Esophagus squamous epithelium (tissue), 5 donors: ENCODE measurements at regions not wholly inside any gene's neighbourhood (a gene's known extent, or its start where the extent isn't known, plus 50 kb on each side); places are given as distances from the start of the nearest gene placed in this dataset.

Experiments
- DNase-seq: peaks from one replicate; lab custom pipeline; 2025; lab: John Stamatoyannopoulos, UW
- H3K27ac ChIP-seq, 4 donors: fragments of 200-600 bp; sonication (generic); one replicate each; pipeline ENCODE4 v1.5.1; 2016 to 2019; ENCODE audit warnings: mild to moderate bottlenecking in 1 of 4
- H3K27me3 ChIP-seq, 4 donors: fragments of 200-600 bp; sonication (generic); 1 replicate in 3 of 4; 2 replicates in 1 of 4; pipeline versions ENCODE4 v1.5.1 to v1.6.0; 2017 to 2021; ENCODE audit warnings: antibody characterized with exemption in 1 of 4
- H3K36me3 ChIP-seq, 3 donors: fragments of 200-600 bp; sonication (generic); one replicate each; pipeline ENCODE4 v1.5.1; 2016 to 2019
- H3K4me1 ChIP-seq, 3 donors: fragments of 200-600 bp; sonication (generic); one replicate each; pipeline ENCODE4 v1.5.1; 2017 to 2019
- H3K4me3 ChIP-seq, 4 donors: fragments of 200-600 bp; sonication (generic); 1 replicate in 3 of 4; 2 replicates in 1 of 4; pipeline ENCODE4 v1.5.1; 2016 to 2019; ENCODE audit warnings: mild to moderate bottlenecking in 2 of 4, moderate library complexity in 1 of 4
- H3K9me3 ChIP-seq, 3 donors: fragments of 200-600 bp; sonication (generic); one replicate each; pipeline ENCODE4 v1.5.1; 2016 to 2019
- CTCF ChIP-seq, 6 experiments: fragments of 450-650 bp in 4 of 6; fragments of 200-600 bp in 2 of 6; sonication (generic) in 2 of 6; IDR thresholded peaks; one replicate each; pipeline ENCODE4 v1.5.1; 2016 to 2019; ENCODE audit warnings: antibody characterized with exemption in 6 of 6, mild to moderate bottlenecking in 4 of 6, moderate library complexity in 4 of 6
- POLR2A ChIP-seq, 4 donors: fragments of 450-650 bp; IDR thresholded peaks; one replicate each; pipeline ENCODE4 v1.6.1; 2017; ENCODE audit warnings: antibody characterized with exemption in 4 of 4, mild to moderate bottlenecking in 4 of 4, moderate library complexity in 3 of 4
- WGBS, 2 donors: methylation state at CpG; one replicate each; pipeline ENCODE4 v1.1.5; 2018; 5-methylcytosine and 5-hydroxymethylcytosine counted together
- intact Hi-C: fragments of 100-400 bp; cut with DNase I; formaldehyde crosslinking; loops from one replicate; pipeline ENCODE4 v1.15.0; 2022
- donor health status: DM: yes; HTN: yes; CAD: no.

- intact Hi-C loops = no loop called here
- 49 to 76% methylated on average over 9 of the region's 9 CpGs for WGBS, 2 donors
- DNase-seq = no peak
Observed at GRCh38 chr5:168193493-168194250, 97.8 kb upstream of the WWC1 start.

GRCh38 chr5:168195110-168195509, 96.3 kb upstream of the WWC1 start:
- H3K27ac ChIP-seq = no peak overlapping the region
- H3K27me3 ChIP-seq = no peaks in the 10 kb centered on the region
- peaks cover 0 to 5% (median 0%) of the 10 kb centered on the region in 3 donors for H3K36me3 ChIP-seq
- H3K9me3 ChIP-seq = no peaks in the 10 kb centered on the region
- 87 to 97% methylated on average over 6 to 9 of the region's 9 CpGs for WGBS, 2 donors
- DNase-seq = no peak
- intact Hi-C loops = no loop called here
- no peak for TF ChIP-seq CTCF (IDR thresholded peaks at IDR 0.05)
- TF ChIP-seq POLR2A (IDR thresholded peaks at IDR 0.05) = no peak
- no peak overlapping the region for H3K4me3 ChIP-seq
- no peaks in the 10 kb centered on the region for H3K4me1 ChIP-seq

More at GRCh38 chr5:168193493-168194250, 97.8 kb upstream of the WWC1 start:
- Histone ChIP-seq H3K36me3 (peaks cover 0 to 2% (median 0%) of the 10 kb centered on the region in 3 donors), H3K27ac (no peak overlapping the region), H3K27me3 (no peaks in the 10 kb centered on the region), H3K9me3 (no peaks in the 10 kb centered on the region), H3K4me1 (no peaks in the 10 kb centered on the region), H3K4me3 (no peak overlapping the region)
- TF ChIP-seq CTCF (IDR thresholded peaks at IDR 0.05) (no peak), POLR2A (IDR thresholded peaks at IDR 0.05) (no peak)

GRCh38 chr5:168198359-168198758, 93.1 kb upstream of the WWC1 start:
- H3K27ac ChIP-seq = no peak overlapping the region
- intact Hi-C loops = no loop called here
- peaks cover 0 to 5% (median 0%) of the 10 kb centered on the region in 3 donors for H3K36me3 ChIP-seq
- TF ChIP-seq POLR2A (IDR thresholded peaks at IDR 0.05) (no peak), CTCF (IDR thresholded peaks at IDR 0.05) (no peak)
- no peaks in the 10 kb centered on the region for H3K27me3 ChIP-seq
- no peak for DNase-seq
- WGBS, 2 donors = 95 to 100% methylated on average over 1 to 2 of the region's 2 CpGs
- no peaks in the 10 kb centered on the region for H3K9me3 ChIP-seq
- no peaks in the 10 kb centered on the region for H3K4me1 ChIP-seq
- no peak overlapping the region for H3K4me3 ChIP-seq

GRCh38 chr5:168202996-168203395, 88.4 kb upstream of the WWC1 start:
- WGBS, 2 donors = 73 to 85% methylated on average over 1 of the region's 1 CpG
- TF ChIP-seq POLR2A (IDR thresholded peaks at IDR 0.05) (no peak), CTCF (IDR thresholded peaks at IDR 0.05) (no peak)
- peaks cover 0 to 5% (median 0%) of the 10 kb centered on the region in 3 donors for H3K36me3 ChIP-seq

GRCh38 chr5:168204165-168204564, 87.3 kb upstream of the WWC1 start:
- no peak for TF ChIP-seq POLR2A (IDR thresholded peaks at IDR 0.05)
- TF ChIP-seq CTCF (IDR thresholded peaks at IDR 0.05) = no peak
- Histone ChIP-seq H3K4me3 (no peak overlapping the region), H3K4me1 (no peaks in the 10 kb centered on the region), H3K27ac (no peak overlapping the region), H3K36me3 (no peaks in the 10 kb centered on the region), H3K27me3 (no peaks in the 10 kb centered on the region), H3K9me3 (no peaks in the 10 kb centered on the region)
- no peak for DNase-seq
- intact Hi-C loops = no loop called here
- 90 to 94% methylated on average over 6 of the region's 6 CpGs for WGBS, 2 donors

More at GRCh38 chr5:168202996-168203395, 88.4 kb upstream of the WWC1 start:
- Histone ChIP-seq H3K4me3 (no peak overlapping the region), H3K27me3 (no peaks in the 10 kb centered on the region), H3K9me3 (no peaks in the 10 kb centered on the region), H3K27ac (no peak overlapping the region), H3K4me1 (no peaks in the 10 kb centered on the region)
- no peak for DNase-seq
- intact Hi-C loops = no loop called here
